A673 (cell line): ENCODE measurements at regions not wholly inside any gene's neighbourhood (a gene's known extent, or its start where the extent isn't known, plus 50 kb on each side); places are given as distances from the start of the nearest gene placed in this dataset.

Experiments
- EZH2 ChIP-seq: fragments of 200-600 bp; sonication (generic); IDR thresholded peaks from 2 replicates; pipeline ENCODE4 v1.6.1; 2017; ENCODE audit warnings: borderline replicate concordance, low read depth, mild to moderate bottlenecking, mixed read lengths, antibody characterized with exemption, low read length; ENCODE audit not compliant: poor library complexity, severe bottlenecking
- TF ChIP-seq, protein P1 (sequence below): fragments of 300-800, 200-600 bp; sonication (generic); conservative IDR thresholded peaks from 2 replicates; pipeline ENCODE4 v1.5.1; 2017; ENCODE audit warnings: low read depth, mild to moderate bottlenecking, antibody characterized with exemption, low read length, moderate library complexity, mixed read lengths

DNA sequence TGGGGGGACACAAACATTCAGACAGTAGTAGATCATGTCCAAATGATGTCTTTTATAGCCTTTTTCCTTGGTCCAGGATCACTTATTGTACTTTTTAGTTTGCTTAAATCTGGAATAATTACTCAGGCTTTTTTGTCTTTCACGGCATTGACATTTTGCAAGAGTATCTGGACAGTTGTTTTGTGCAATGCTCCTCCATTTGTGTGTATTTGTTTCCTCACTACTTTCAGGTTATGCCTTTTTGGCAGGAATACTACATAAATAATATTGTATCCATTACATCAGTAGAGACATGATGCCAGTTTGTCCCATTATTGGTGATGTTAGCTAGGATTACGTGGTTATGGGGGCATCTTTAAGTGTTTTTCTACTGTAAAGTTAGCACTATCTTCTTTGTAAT, 238.3 kb downstream of the MAN2A1 start:
- TF ChIP-seq, protein P1, sequence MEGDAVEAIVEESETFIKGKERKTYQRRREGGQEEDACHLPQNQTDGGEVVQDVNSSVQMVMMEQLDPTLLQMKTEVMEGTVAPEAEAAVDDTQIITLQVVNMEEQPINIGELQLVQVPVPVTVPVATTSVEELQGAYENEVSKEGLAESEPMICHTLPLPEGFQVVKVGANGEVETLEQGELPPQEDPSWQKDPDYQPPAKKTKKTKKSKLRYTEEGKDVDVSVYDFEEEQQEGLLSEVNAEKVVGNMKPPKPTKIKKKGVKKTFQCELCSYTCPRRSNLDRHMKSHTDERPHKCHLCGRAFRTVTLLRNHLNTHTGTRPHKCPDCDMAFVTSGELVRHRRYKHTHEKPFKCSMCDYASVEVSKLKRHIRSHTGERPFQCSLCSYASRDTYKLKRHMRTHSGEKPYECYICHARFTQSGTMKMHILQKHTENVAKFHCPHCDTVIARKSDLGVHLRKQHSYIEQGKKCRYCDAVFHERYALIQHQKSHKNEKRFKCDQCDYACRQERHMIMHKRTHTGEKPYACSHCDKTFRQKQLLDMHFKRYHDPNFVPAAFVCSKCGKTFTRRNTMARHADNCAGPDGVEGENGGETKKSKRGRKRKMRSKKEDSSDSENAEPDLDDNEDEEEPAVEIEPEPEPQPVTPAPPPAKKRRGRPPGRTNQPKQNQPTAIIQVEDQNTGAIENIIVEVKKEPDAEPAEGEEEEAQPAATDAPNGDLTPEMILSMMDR = no peak
- TF ChIP-seq EZH2 = no peak
